ENCODE measurements at regions not wholly inside any gene's neighbourhood (a gene's known extent, or its start where the extent isn't known, plus 50 kb on each side); places are given as distances from the start of the nearest gene placed in this dataset.

DNA sequence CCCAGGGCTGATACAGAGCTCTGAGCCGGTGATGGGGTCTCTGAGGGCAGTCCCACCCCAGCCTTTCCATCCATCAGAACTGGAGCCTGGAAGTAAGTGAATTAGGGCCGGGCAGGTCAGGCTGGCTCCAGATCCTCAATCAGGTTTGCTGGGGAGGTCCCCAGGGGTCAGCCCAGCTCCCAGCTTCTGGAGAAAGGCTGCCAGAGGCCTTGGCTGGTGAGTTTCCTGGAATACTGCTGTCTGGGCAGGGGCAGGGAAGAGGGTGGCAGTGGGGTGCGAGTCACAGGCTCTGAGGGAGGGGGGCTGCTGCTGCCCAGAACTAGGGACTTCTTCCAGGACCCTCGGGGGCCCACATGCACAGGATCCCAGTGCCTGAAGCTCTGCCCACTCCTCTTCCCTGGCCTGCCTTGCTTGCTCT is 200.6 kb upstream of the MVB12B start:
- DNase-seq, result no peak

DNA sequence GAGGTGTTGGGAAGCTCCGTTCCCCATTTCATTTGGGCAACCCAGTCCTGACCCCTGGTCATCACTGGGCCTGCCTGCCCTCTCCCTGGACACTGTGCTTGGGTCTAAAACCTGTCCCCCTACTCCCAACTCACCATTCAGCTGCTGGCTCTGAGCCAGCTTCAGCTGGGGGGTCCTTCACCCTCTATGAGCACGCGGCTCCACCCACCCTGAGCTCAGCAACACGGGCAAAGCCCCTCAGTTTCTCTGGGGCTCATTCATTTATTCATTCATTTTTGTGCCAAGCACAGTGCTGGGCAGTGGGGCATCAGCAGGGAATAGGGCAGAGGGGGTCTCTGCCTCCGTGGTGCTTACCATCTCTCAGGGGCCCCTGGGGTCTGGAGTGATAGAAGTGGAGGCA is 199.8 kb upstream of the MVB12B start:
- no peak for DNase-seq

DNA sequence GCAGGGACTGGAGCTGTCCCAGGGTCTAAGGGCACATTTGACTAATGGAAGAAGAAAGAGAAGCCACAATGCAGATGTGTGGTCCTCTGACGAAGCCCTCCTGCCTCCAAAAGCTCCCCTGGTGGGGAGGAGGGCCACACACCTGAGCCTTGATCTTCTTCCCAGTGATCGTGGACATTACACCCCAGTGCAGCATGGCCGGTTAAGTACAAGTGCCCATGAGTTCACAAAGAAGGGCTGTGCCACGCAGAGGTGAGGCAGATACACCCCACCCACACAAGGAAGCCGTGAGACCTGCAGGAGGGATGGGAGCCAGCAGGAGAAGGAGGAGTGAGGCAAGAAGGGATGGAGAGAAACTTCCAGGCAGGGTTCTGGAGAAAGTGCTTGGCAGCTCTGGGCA is 199.0 kb upstream of the MVB12B start:
- no peak for DNase-seq

- DNase-seq, result no peak
Measured at GRCh38 chr9:126128494-126129142, 198.0 kb upstream of the MVB12B start.

- DNase-seq, result no peak
Measured at GRCh38 chr9:126131066-126132010, 195.3 kb upstream of the MVB12B start.

- DNase-seq, result no peak
Measured at GRCh38 chr9:126132746-126133145, 193.9 kb upstream of the MVB12B start.

DNA sequence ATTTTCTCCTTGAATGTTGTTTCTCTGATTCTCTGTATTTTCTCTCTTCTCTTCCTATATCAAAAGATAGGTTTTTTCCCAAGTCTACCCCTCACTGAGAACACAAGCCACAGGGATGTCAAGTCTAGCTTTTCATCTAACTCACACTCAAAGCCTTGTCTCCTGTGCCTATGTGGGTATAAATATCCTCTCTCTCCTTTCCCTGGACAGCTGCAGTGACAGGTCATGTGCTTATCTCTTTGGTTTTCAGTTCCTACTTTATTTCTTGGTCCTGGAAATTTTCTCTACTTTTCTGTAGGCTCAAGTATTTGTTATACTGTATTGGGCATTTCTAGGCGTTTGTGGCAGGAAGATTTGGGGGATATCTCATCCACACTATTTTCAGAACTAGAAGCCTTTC is 182.4 kb upstream of the MVB12B start:
- DNase-seq, result no peak

GRCh38 chr9:126144603-126145456 is 181.8 kb upstream of the MVB12B start:
- no peak for DNase-seq

GRCh38 chr9:126145887-126146253 is 180.8 kb upstream of the MVB12B start:
- no peak for DNase-seq

GRCh38 chr9:126146254-126147145 is 180.1 kb upstream of the MVB12B start:
- DNase-seq, result no peak

GRCh38 chr9:126147186-126147935 is 179.3 kb upstream of the MVB12B start:
- DNase-seq, result peak; percentile 29

DNA sequence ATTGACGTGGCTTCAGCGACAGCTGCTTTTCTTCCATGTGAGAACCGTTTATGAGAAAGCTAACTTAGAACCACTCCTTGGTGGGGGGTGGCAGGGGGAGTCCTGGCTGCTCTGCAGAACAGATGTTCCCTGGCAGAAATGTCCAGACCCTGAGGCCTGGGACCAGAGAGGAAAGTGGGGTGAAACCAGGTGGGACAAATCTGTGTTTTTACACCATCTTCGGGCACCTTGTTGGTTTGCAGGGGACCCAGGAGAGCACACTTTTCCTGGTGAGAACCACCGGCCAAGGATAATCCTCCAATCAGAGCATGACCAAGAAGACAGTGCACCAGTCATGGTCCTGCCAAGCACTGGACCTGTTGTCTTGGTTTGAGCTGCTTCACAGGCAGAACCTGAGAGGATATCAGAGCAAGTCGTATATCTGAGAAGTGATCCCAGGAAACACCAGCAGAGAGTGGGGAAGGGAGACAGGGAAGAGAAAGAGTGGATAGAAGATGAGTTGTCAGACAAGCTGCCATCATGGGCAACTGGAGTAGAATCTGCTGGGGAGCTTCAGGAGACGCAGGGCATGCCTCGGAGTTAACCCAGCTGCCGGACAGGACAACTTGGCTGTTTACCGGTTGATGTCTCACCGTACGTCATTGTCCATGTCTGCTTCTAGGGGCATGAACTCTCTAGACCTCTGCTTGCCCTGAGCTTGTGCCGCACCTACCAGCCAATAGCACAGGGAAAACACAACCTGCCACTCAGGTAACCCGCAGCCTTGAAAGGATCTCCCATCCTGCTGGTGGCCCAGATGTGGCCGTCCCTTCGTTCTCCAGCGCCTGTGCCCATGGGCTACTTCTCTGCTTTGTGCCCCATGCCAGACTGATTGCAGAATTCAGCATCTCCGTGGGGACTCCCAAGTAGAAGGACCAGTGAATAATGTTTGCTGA is 178.4 kb upstream of the MVB12B start:
- no peak for DNase-seq

- no peak for DNase-seq
Measured at GRCh38 chr9:126148994-126149393, 177.6 kb upstream of the MVB12B start.

GRCh38 chr9:126149661-126150060 is 177.0 kb upstream of the MVB12B start:
- no peak for DNase-seq

DNA sequence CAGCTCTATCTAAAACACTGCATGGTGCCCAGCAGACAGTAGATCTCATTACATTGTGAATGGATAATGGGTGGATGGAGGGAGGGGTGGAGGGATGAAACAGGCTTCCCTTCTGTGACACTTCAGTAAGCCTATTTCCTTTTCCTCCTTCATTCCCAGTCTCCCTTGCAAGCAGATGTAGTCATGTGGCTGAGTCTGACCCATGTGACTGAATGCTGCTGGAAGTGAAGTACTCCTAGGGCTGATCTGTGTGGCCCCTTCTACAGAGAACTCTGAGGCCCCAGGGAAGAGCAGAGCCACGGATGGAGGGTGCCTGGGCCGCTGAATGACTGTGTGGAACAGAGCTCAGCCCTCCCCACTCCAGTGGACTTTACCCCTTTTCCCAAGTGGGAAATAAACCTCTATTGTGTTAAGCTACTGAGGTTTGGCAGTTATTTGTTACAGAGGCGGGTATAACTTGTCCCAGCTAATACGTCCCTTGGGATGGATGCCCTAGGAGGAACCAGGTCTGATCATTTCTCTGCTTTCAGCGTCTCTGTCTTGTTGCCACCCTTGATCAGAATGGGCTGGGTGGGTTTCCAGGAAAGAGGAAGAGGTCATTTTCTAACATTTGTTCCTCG is 176.1 kb upstream of the MVB12B start:
- no peak for DNase-seq

- DNase-seq, result no peak
Measured at GRCh38 chr9:126151031-126151685, 175.5 kb upstream of the MVB12B start.

GRCh38 chr9:126151686-126152134 is 174.9 kb upstream of the MVB12B start:
- no peak for DNase-seq

DNA sequence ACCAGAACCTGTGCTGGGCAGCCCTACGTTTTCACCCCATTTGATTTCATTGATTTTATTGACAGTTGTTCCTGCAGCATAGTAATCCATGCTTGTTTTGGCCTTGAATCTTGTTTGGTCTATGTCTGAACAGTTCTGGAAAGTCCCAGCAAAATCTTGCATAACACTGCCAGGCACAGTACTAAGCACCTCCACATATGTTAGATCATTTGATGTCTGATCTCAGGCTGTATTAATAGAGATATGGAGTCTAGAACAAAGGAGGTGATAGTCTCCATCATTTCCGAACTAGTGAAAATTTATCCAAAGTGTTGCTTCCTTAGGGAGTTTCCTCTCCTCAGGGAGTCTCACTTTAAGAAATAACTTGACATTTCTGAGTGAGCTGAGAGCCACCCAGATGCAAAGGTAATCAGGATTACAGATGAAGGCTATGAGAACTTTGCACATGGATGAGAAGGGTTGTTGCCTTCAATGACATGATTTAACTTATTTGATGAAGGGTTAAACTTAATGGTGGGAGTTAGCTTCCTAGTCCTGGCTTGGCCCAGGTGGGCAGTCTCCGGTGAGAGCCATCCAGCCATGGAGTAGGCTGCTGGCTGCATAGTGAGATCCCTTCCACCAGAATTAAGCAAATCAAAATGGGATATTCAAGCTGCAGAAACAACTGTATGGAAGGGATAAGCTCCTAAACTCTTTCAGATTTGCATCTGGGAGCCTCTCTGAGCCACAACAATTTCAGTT is 173.8 kb upstream of the MVB12B start:
- DNase-seq, result no peak
